ENCODE measurements at regions not wholly inside any gene's neighbourhood (a gene's known extent, or its start where the extent isn't known, plus 50 kb on each side); places are given as distances from the start of the nearest gene placed in this dataset.

- Histone ChIP-seq H3K9ac (replicated peaks; ENCODE audit: extremely low read depth, insufficient read depth, low read length) (no peak overlapping the region), H4K20me1 (replicated peaks; ENCODE audit: control insufficient read depth, extremely low read depth, insufficient read depth, low read length) (no peaks in the 10 kb centered on the region), H3K36me3 (ENCODE audit: control insufficient read depth in 2 of 2, extremely low read depth in 1 of 2, insufficient read depth in 2 of 2, low read length in 2 of 2) (no peaks in the 10 kb centered on the region), H3K4me2 (ENCODE audit: insufficient read depth, low read length) (no peak overlapping the region), H3K4me1 (ENCODE audit: control insufficient read depth, extremely low read depth, insufficient read depth, low read length) (no peaks in the 10 kb centered on the region), H3K27me3 (ENCODE audit: control insufficient read depth in 2 of 2, insufficient read depth in 2 of 2, low read length in 2 of 2) (no peaks in the 10 kb centered on the region), H2AFZ (ENCODE audit: low read depth, low read length) (no peak overlapping the region), H3K9me1 (replicated peaks; ENCODE audit: control insufficient read depth, extremely low read depth, insufficient read depth, low read length) (no peaks in the 10 kb centered on the region), H3K9me3 (replicated peaks; ENCODE audit: control insufficient read depth, insufficient read depth, low read length) (peaks cover 2% of the 10 kb centered on the region), H3K27ac (ENCODE audit: insufficient read depth, low read depth, low read length) (no peak overlapping the region), H3K4me3 (replicated peaks in 1 of 3; ENCODE audit: insufficient read depth in 1 of 3, low read depth in 1 of 3, low read length in 3 of 3) (no peak overlapping the region), H3K79me2 (ENCODE audit: control insufficient read depth, insufficient read depth, low read length) (no peaks in the 10 kb centered on the region)
- TF ChIP-seq GATA2 (IDR thresholded peaks at IDR 0.05; ENCODE audit: insufficient read depth, insufficient read length, low read depth, low read length) (no peak), FOS (IDR thresholded peaks at IDR 0.05; ENCODE audit: borderline replicate concordance, insufficient read depth, low read length) (no peak), MYC (IDR thresholded peaks at IDR 0.05; ENCODE audit: low read depth, low read length) (no peak), JUN (IDR thresholded peaks at IDR 0.05; ENCODE audit: borderline replicate concordance, insufficient read depth, insufficient read length, low read depth) (no peak), POLR2AphosphoS5 (IDR thresholded peaks at IDR 0.05; ENCODE audit: insufficient read depth, low read depth, low read length) (no peak), EZH2 (IDR thresholded peaks at IDR 0.05; ENCODE audit: borderline replicate concordance, low read depth, low read length, severe bottlenecking) (no peak), POLR2A (IDR thresholded peaks at IDR 0.05; ENCODE audit: low read depth, low read length) (no peak), MAX (IDR thresholded peaks at IDR 0.05; ENCODE audit: insufficient read depth, insufficient read length) (no peak), CTCF (IDR thresholded peaks at IDR 0.05; ENCODE audit: extremely low read depth in 1 of 2, insufficient read depth in 1 of 2, low read depth in 1 of 2, low read length in 2 of 2) (no peak)
- ChIA-PET POLR2A (no interaction called here), CTCF (no interaction called here)
- intact Hi-C loops (cut with micrococcal nuclease): no loop called here
- FAIRE-seq (no peak), DNase-seq (ENCODE audit: low read depth, low spot score) (no peak)
- dilution Hi-C loops (cut with MboI; ENCODE audit: extremely low pct_ligation_motif_present, low sequenced_read_pairs): no loop called here
- no TSS peak for BruUV-seq (replicated peaks)
Observed at GRCh38 chr13:56182598-56182997, 958.1 kb upstream of the PRR20A start.
